Osteocyte (in vitro differentiated cells): ENCODE measurements at regions not wholly inside any gene's neighbourhood (a gene's known extent, or its start where the extent isn't known, plus 50 kb on each side); places are given as distances from the start of the nearest gene placed in this dataset.

Source experiments
- DNase-seq: peaks from one replicate; pipeline ENCODE4 v3.0.0; 2021; ENCODE audit warnings: mixed read lengths; ENCODE audit not compliant: unreplicated experiment; ENCODE audit errors: extremely low spot score
- H3K27ac Mint-ChIP-seq: one replicate; pipeline ENCODE4 v1.8.0; 2021; ENCODE audit warnings: mild to moderate bottlenecking, mixed read lengths; ENCODE audit not compliant: unreplicated experiment
- H3K27me3 Mint-ChIP-seq: one replicate; pipeline ENCODE4 v1.8.0; 2021; ENCODE audit warnings: mixed read lengths; ENCODE audit not compliant: unreplicated experiment
- H3K36me3 Mint-ChIP-seq: one replicate; pipeline ENCODE4 v1.8.0; 2021; ENCODE audit warnings: mixed read lengths; ENCODE audit not compliant: unreplicated experiment
- H3K4me1 Mint-ChIP-seq: one replicate; pipeline ENCODE4 v1.8.0; 2021; ENCODE audit warnings: mixed read lengths; ENCODE audit not compliant: unreplicated experiment
- H3K4me3 Mint-ChIP-seq: one replicate; pipeline ENCODE4 v1.8.0; 2021; ENCODE audit warnings: mild to moderate bottlenecking, moderate library complexity, mixed read lengths; ENCODE audit not compliant: unreplicated experiment
- H3K9me3 Mint-ChIP-seq: one replicate; pipeline ENCODE4 v1.8.0; 2021; ENCODE audit warnings: mixed read lengths; ENCODE audit not compliant: unreplicated experiment
- TF ChIP-seq, protein P1 (sequence below): fragments of 200-600 bp; sonication (generic); IDR thresholded peaks from 2 replicates; pipeline ENCODE4 v1.5.0; 2021; ENCODE audit warnings: antibody characterized with exemption, mild to moderate bottlenecking, moderate library complexity

DNA sequence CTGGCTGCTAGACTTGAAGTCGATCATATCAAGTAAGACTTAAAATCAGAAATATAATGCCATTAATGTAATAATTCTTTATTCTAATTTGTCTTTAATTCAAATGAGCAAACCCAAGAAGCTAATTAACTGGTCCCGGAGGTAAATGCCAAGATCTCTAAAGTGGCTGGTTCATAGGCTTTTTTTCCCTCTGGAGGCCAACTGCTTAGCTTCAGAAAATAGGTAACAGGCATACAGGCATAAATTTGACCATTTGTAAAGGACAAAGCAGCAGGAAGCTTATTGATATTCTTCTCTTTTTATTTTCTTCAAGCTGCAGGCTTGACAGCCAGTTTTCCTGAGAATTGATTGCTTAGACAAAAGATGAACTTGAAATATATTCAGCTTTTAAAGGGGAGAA lies 158.6 kb upstream of the RAP2B start:
- TF ChIP-seq, protein P1, sequence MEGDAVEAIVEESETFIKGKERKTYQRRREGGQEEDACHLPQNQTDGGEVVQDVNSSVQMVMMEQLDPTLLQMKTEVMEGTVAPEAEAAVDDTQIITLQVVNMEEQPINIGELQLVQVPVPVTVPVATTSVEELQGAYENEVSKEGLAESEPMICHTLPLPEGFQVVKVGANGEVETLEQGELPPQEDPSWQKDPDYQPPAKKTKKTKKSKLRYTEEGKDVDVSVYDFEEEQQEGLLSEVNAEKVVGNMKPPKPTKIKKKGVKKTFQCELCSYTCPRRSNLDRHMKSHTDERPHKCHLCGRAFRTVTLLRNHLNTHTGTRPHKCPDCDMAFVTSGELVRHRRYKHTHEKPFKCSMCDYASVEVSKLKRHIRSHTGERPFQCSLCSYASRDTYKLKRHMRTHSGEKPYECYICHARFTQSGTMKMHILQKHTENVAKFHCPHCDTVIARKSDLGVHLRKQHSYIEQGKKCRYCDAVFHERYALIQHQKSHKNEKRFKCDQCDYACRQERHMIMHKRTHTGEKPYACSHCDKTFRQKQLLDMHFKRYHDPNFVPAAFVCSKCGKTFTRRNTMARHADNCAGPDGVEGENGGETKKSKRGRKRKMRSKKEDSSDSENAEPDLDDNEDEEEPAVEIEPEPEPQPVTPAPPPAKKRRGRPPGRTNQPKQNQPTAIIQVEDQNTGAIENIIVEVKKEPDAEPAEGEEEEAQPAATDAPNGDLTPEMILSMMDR = no peak
- no peaks in the 10 kb centered on the region for H3K4me1 Mint-ChIP-seq
- H3K36me3 Mint-ChIP-seq = no peaks in the 10 kb centered on the region
- H3K27me3 Mint-ChIP-seq = peaks cover 7% of the 10 kb centered on the region
- H3K9me3 Mint-ChIP-seq = no peaks in the 10 kb centered on the region
- no peak overlapping the region for H3K4me3 Mint-ChIP-seq
- DNase-seq = no peak
- no peak overlapping the region for H3K27ac Mint-ChIP-seq

DNA sequence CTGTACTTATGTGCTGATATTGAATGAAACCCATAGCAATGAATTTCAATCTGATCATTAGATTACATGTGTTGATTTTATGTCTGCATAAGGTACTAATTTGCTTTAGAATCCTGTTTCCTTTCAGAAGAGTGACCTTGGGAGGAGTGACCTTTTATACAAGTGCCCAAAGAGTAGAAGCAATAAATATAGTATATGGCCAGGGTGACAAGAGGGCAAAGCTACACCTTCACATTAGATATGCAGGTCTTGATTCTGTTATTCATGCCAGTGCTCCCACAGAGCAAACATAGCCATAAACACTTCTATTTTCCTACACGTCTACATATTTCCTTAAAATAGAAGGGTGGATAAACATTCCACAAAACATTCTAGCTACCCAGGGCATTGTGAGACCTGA lies 158.2 kb upstream of the RAP2B start:
- H3K9me3 Mint-ChIP-seq = no peaks in the 10 kb centered on the region
- H3K27me3 Mint-ChIP-seq = peaks cover 5% of the 10 kb centered on the region
- no peaks in the 10 kb centered on the region for H3K4me1 Mint-ChIP-seq
- H3K27ac Mint-ChIP-seq = no peak overlapping the region
- no peak overlapping the region for H3K4me3 Mint-ChIP-seq
- TF ChIP-seq, protein P1 = no peak
- DNase-seq = no peak
- no peaks in the 10 kb centered on the region for H3K36me3 Mint-ChIP-seq

DNA sequence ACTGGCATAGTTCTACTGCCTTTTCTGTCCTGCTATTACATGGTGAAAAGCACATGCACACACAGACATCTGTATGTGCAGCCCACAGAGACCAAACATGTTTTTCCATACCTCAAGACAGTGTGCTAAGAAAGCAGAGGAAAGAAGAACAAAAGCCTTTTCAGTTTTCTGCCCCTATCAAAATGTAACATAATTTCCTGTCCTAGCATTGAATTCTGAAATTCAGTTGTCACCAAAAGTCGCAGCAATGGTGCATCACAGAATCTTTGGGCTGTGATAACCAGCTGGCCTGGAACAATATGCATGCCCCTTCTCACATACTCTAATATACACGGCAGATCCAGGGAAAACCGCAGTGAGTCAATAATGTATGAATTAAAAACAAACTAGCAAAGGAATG lies 153.8 kb upstream of the RAP2B start:
- no peak overlapping the region for H3K4me3 Mint-ChIP-seq
- no peak for DNase-seq
- H3K4me1 Mint-ChIP-seq = no peaks in the 10 kb centered on the region
- no peak overlapping the region for H3K27ac Mint-ChIP-seq
- H3K36me3 Mint-ChIP-seq = no peaks in the 10 kb centered on the region
- H3K9me3 Mint-ChIP-seq = no peaks in the 10 kb centered on the region
- H3K27me3 Mint-ChIP-seq = peaks cover 8% of the 10 kb centered on the region
- TF ChIP-seq, protein P1 = no peak

DNA sequence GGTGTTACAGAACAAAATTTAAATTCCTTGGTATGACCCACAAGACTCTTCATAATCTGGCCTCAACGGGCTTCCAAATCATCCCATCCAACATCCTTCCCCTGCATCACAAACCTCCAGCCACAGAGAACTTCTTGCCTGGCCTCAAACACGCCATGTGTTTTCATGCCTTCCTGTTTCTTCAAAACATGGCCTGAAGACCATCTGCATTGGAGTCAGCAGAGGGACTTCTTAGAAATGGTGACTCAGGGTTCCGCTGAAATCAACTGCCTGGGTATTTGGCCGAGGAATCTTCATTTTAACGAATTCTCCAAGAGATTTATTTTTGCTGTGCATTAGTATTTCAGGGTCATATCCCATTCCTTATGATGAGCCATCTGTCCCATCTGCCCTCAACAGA lies 138.1 kb upstream of the RAP2B start:
- TF ChIP-seq, protein P1 = no peak
- no peaks in the 10 kb centered on the region for H3K9me3 Mint-ChIP-seq
- H3K27ac Mint-ChIP-seq = no peak overlapping the region
- H3K4me1 Mint-ChIP-seq = no peaks in the 10 kb centered on the region
- DNase-seq = no peak
- no peaks in the 10 kb centered on the region for H3K36me3 Mint-ChIP-seq
- H3K27me3 Mint-ChIP-seq = peaks cover 41% of the 10 kb centered on the region
- no peak overlapping the region for H3K4me3 Mint-ChIP-seq

DNA sequence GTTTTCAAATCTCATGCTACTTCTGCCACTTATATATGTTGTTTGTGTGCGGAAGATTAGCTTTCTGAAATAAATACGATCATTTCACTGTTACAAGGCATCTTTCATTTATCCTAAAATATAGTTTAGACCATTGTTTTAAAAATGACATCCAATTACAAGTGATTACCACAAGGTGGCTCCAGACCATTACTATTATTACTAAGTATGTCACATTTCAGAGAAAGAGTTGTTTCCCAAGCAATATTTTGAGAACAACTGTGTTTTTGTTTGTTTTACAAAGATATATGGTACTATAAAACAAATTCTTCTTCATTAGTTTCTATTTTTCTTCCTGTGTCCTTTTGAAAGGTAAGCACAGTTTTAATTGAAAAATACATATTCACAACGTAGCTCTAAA lies 136.0 kb upstream of the RAP2B start:
- H3K27ac Mint-ChIP-seq = no peak overlapping the region
- H3K4me3 Mint-ChIP-seq = no peak overlapping the region
- H3K27me3 Mint-ChIP-seq = peaks cover 41% of the 10 kb centered on the region
- TF ChIP-seq, protein P1 = peak; percentile 72
- no peaks in the 10 kb centered on the region for H3K9me3 Mint-ChIP-seq
- H3K36me3 Mint-ChIP-seq = no peaks in the 10 kb centered on the region
- H3K4me1 Mint-ChIP-seq = no peaks in the 10 kb centered on the region
- no peak for DNase-seq
